Dermis microvascular lymphatic vessel endothelial cell (primary cell): ENCODE measurements at regions not wholly inside any gene's neighbourhood (a gene's known extent, or its start where the extent isn't known, plus 50 kb on each side); places are given as distances from the start of the nearest gene placed in this dataset.
"Not testable (repeated sequence)": the region's sequence is repeated elsewhere in the genome, so short reads cannot be mapped to it uniquely, and the experiment has no call there.

Experiments
- DNase-seq, 2 donors: peaks; one replicate each; pipeline versions ENCODE4 v3.0.0 to v3.0.0-alpha.2; 2010; ENCODE audit warnings: low read depth in 2 of 2

DNA sequence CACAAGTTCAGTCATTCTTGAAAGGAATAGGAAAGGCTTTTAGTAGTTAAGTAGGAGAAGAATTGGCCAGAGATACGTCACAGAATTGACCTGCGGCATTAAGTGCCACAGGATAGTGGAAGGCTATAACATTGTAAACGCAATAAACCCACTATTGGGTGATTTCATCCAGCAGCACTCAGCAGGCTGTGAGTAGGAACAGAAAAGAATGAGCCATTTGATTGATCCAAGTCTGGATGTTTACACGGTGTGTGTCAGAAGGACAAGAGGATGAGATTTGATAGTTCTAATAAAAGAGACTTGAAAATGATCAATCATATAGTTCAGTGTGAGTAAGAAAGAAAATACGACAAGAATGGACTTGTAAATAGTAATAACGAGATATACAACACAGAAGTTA is 110.0 kb upstream of the MTAP start:
- DNase-seq: no peak

DNA sequence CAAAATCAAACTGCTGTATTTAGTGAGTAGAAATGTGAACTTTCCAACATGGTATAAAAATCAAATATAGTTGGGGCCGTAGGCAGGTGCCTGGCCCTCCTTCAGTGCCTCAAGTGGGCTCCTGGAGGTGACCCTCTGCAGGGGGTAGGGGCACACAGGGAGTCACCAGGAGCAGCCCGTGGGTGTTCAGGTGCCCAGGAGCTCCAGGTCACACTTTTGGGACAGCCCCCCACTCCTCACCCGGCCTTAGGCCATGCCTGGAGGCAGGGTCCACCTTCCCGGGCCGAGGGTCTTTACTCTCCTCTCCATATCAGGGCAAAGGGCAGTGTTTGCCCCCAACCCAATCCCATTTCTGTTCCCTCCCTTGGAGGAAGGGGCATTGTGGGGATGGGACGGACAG is 108.0 kb upstream of the MTAP start:
- DNase-seq: no peak

DNA sequence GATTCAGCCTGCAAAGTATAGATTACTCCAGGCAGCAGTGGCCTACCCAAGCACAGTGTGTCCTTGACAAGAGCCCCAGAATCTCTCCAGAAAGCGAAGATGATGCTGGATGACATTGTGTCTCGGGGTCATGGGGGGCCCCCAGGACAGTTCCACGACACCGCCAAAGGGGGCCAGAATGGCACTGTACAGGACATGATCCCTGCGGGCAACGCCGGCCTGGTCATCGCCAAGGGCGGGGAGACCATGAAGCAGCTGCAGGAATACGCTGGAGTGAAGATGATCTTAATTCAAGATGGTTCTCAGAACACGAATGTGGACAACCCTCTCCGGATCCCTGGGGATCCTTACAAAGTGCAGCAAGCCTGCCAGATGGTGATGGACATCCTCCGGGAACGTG is 107.0 kb upstream of the MTAP start:
- no peak for DNase-seq

DNA sequence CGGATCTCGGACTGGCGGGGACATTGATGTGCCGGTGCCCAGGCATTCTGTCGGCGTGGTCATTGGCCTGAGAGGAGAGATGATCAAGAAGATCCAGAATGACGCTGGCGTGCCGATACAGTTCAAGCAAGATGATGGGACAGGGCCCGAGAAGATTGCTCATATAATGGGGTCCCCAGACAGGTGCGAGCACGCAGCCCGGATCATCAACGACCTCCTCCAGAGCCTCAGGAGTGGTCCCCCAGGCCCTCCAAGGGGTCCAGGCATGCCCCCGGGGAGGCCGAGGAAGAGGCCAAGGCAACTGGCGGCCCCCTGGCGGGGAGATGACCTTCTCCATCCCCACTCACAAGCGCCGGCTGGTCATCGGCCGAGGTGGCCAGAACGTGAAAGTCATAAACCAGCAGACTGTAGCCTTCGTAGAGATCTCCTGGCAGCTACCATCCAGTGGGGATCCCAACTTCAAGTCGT is 106.5 kb upstream of the MTAP start:
- no peak for DNase-seq

GRCh38 chr9:21696411-21696871 is 106.0 kb upstream of the MTAP start:
- no peak for DNase-seq

DNA sequence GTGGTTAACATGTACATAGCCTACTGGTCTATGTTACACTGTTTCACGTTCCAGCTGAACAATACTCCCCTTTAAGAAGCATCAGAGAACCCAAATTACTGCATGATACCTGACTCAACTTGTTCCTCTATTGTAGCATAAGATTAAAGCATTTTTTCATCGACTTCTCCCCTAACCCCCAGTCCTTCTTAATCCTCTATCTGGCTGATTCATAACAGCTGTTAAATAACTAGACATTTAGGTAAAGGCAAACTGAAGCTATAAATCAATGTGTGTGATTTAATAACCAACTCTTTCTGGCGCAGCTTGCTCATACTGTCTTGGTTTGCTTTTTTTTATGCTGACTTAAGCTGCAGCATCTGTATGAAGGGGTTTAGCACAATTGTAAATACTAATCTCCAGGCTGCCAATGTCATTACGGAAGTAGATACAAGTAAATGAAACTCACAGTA is 94.2 kb upstream of the MTAP start:
- no peak for DNase-seq

GRCh38 chr9:21708856-21709255 is 93.6 kb upstream of the MTAP start:
- DNase-seq: no peak

DNA sequence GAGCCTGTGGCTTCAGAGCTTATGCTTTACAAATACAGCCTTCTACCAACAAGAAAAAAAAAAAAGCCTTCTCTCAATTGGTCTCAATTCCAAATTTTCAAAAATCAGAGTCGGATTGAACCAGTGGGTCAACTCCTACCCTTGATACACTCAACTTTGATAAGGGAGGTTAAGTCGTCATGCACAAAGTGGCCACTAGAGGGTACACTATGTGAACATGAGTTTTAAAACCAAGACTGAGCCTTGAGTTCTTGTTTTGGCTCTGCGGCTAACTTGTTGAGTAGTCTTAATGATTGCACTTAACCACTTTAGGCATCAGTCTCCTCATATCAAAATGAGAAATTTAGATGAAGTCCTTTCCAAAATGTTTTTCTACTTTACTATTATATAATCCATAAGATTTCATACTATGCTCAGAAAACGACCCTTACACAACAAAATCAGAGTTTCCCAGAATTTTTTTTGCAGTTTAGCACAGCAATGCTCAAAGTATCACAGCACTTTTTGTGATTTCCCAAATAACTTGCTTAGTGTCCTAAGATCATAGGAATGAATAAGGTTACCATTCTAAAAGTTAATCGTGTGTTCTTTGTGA is 92.9 kb upstream of the MTAP start:
- DNase-seq: peak; percentile 30 to 61

- DNase-seq: no peak
Measured at GRCh38 chr9:21710548-21711191, 91.8 kb upstream of the MTAP start.

DNA sequence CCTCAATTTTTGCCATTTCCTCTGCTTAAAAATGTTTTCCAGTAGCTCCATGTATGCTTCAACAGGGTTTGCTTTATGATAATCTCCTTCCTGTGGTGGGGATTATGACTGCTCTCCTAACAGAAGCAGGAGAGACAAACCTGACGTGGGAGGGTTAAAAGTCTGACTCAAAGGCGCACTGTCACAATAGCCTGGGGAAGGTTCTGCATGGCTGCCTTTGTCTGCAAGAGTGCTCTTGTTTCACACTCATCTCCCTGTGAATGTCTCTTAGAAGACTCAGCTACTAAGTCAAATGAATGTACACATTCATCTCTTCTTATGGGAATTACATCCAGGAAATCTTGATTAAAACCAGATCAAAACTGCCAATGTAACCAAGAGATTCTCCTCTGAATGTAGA is 90.9 kb upstream of the MTAP start:
- no peak for DNase-seq

- no peak for DNase-seq
Measured at GRCh38 chr9:21715408-21715807, 87.0 kb upstream of the MTAP start.

DNA sequence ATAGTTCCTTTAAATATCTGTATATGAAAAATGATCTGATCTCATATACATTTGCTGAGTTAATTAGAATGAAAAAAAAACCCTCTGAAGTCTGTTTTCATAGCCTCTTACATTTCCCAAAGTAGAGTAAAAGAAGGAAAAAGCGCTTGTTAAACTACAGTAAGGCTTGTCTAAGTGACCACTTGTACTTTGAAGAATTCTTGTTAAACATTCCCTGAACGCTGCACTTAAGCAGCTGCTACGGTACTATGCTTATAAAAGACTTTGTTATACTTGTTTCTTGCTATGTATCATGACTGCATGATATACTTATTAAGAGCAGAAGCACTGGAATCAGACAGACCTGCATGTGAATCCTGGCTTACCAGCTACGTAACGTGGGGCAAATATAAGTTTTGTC is 81.7 kb upstream of the MTAP start:
- no peak for DNase-seq

DNA sequence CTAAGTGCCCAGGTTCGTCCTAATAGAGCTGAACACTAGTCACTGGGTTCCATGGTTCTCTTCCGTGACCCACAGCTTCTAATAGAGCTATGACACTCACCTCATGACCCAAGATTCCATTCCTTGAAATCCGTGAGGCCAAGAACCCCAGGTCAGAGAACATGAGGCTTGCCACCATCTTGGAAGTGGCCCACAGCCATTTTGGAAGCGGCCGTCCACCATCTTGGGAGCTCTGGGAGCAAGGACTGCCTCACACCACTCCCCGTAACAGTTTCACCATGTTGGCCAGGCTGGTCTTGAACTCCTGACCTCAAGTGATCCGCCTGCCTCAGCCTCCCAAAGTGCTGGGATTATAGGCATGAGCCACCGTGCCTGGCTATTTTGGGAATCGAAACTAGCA is 75.0 kb upstream of the MTAP start:
- not testable (repeated sequence) for DNase-seq

- no peak for DNase-seq
Measured at GRCh38 chr9:21728781-21729180, 73.7 kb upstream of the MTAP start.

DNA sequence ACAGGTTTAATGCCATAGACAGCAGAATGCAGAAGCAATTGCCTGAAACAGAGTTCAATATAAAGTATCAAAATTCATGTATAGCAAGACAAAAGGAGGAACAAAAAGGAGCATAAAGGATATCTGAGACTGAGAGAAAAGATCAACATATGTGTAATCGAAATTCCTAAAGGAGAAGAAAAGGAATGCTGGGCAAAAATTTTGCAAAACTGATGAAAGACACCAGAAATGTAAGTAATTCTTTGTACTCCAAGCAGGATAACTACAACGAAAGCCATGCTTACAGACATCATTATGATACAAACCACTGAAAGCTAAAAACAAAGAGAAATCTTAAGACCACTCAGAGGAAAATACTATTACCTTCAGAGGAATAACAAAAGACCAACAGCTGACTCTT is 72.8 kb upstream of the MTAP start:
- DNase-seq: no peak

GRCh38 chr9:21730899-21731298 is 71.5 kb upstream of the MTAP start:
- DNase-seq: no peak

- DNase-seq: no peak
Measured at GRCh38 chr9:21741151-21741550, 61.3 kb upstream of the MTAP start.

DNA sequence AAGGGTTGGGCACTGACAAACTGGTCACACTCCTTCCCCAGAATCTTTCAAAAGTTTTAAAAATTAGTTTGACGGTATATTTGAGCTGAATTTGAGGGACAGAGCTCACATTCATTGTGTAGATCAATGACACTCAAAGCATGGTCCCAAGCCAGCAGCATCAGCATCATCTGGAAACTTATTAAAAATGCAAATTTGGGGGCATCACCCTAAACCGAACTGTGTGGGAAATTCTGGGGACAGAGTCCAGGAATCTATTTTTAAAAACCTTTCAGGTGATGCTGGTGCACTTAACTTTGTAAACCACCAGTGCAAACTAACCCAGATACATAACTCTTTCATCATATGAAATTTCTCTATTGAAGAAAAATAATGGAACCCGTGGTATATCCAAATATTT is 58.1 kb upstream of the MTAP start:
- no peak for DNase-seq

GRCh38 chr9:21744841-21745240 is 57.6 kb upstream of the MTAP start:
- DNase-seq: peak in 1 of 2 donors; percentile 24

DNA sequence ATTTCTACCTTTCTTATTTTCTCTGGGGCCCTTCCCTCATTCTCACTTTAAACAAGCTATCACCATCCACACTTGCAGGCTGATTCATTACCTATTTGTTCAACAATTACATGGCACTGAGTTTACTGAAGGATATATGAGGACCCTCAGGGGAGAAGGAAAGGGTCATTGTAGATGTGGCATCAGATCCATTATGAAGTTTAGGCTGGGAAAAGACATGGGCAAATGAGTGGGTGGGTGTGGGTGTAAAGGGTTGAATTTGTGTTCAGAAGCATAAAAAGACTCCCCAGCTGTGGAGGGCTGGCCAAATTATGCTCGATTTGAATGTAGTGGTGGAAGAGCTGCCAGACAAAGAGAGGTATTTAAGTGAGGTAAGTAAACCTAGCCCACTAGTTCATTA is 55.9 kb upstream of the MTAP start:
- DNase-seq: no peak

DNA sequence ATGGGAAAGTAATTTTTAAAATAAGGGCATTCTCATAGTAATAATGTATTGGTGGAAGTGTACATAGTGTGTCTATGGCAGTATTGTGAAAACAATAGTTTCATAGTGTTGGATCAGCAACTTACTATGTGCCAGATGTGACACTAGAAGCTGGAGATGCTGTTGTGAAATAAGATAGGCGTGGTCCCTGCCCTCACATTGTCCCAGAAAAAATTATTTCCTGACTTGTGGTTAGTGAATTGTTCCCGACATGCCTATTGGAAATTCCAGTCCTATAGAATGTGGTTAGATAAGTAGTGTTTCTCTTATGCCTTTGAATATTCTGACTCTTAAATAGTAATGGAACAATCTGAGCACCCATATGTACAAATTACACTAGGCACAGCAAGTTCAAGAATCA is 55.3 kb upstream of the MTAP start:
- no peak for DNase-seq

GRCh38 chr9:21750021-21750735 is 52.3 kb upstream of the MTAP start:
- DNase-seq: peak in 1 of 2 donors; percentile 45

DNA sequence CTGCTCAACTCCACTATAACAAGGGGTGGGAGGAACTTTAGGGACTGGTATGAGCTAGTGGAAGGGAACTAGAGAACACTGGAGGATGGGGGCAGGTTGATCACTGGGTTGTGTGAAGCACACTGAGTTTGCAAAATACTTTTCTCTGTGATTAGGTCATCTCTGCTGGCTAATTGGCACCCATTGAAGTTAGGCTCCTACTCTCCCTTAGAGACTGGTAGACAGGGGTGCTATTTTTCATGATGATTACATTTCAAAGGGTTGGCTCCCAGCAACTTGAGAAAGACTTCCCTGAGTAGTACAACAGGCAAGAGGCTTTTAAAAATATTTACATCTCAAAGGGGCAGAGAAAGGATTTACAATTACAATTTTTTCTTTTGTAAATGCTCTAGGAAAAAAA is 50.4 kb upstream of the MTAP start:
- no peak for DNase-seq
